GM21447 (cell line): ENCODE measurements at regions not wholly inside any gene's neighbourhood (a gene's known extent, or its start where the extent isn't known, plus 50 kb on each side); places are given as distances from the start of the nearest gene placed in this dataset.

ENCODE experiments used
- ATAC-seq: cut with Tn5 transposase; IDR thresholded peaks from one replicate; pipeline ENCODE4 v1.9.1; 2021; ENCODE audit not compliant: unreplicated experiment

GRCh38 chr6:95489185-95489863, 88.0 kb upstream of the MANEA start:
- no peak for ATAC-seq

- ATAC-seq = no peak
Measured at GRCh38 chr6:95496769-95497426, 80.4 kb upstream of the MANEA start.

DNA sequence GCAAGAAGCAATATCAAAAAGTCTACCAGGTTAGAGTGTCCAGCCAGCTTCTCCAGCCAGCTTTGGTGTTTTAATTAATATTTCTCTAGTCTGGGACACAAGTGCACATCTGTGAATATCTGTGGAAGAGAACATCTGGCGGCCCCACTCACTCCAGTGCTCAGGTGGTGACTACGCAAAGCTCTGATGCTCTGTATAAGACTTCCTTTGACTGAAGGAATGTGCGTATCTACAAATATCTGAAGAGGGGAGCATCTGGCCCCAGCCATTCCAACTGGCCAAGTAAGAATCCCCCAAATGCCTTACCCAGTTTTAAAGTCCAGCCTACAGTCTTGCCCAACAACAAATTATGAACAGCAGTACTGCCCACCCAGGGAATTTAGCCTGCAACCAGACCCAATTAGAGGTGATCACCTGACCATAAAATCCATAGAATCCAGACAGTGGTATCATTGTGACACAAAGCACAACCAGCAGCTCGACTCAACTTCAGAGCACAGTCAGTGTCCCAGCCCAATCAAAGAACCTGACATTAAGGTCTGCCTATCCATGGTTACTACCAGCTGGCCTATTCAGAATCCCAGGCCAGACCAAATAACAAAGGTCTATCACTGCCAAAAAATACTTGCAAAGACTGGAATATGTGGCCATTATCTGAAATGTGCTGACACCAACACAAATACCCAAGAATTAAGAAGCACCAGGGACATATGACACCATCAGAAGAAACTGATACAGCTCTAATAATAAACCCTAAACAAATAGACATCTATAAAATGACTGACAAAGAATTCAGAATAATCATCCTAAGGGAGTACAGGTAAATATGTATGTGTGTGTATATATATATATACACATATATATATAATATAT, 76.1 kb upstream of the MANEA start:
- ATAC-seq = no peak

GRCh38 chr6:95503568-95503967, 73.8 kb upstream of the MANEA start:
- no peak for ATAC-seq

DNA sequence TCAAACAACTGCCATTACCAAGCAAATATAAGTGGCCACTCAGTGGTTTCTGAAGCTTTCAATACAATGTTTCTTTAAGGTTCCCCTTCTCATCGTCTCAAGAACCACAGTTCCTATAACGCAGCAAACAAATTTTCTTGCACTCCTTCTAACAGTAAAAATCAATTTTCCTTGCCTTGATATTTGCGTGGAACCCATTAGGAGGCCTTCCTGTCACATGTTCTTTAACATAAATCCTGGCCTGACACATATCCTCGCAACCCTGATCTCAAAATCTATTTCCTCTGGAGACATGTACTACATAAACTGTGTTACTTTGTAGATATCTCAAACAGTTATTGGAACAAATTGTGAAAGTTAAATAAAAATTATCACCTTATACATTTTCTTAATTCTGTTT, 65.9 kb upstream of the MANEA start:
- ATAC-seq = no peak

DNA sequence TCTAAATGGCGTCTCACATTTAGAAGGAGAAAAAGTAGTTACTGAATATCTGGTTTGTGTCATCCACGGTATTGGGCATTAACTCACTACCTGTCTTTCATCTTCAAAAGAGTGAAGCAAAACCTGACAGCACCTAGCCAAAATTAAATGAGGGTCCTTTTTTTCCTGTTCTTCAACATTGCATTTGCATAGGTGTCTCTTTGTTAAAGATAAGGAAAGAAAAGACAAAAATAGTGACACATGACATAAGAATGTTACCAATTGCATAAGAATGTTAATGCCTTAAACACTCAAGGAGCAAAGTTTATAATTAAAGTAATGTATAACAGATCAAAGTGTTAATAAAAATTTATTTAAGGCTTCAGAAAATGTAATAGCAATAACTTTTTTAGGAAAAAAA, 61.4 kb upstream of the MANEA start:
- no peak for ATAC-seq

DNA sequence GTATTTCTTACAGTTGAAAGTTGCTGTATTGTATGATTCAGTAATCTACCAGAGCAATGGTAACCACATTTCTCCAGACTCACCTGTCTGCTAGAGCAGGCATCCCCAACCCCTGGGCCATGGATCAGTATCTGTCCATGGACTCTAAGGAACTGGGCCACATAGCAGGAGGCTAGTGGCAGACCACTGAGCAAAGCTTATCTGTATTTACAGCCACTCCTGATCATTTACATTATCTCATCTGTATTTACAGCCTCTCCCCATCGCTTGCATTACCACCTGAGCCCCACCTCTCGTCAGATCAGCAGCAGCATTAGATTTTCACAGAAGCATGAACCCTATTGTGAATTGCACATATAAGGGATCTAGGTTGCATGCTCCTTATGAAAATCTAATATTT, 60.3 kb upstream of the MANEA start:
- no peak for ATAC-seq

- ATAC-seq = no peak
Measured at GRCh38 chr6:95517568-95517967, 59.8 kb upstream of the MANEA start.

- no peak for ATAC-seq
Measured at GRCh38 chr6:95518630-95519227, 58.6 kb upstream of the MANEA start.

DNA sequence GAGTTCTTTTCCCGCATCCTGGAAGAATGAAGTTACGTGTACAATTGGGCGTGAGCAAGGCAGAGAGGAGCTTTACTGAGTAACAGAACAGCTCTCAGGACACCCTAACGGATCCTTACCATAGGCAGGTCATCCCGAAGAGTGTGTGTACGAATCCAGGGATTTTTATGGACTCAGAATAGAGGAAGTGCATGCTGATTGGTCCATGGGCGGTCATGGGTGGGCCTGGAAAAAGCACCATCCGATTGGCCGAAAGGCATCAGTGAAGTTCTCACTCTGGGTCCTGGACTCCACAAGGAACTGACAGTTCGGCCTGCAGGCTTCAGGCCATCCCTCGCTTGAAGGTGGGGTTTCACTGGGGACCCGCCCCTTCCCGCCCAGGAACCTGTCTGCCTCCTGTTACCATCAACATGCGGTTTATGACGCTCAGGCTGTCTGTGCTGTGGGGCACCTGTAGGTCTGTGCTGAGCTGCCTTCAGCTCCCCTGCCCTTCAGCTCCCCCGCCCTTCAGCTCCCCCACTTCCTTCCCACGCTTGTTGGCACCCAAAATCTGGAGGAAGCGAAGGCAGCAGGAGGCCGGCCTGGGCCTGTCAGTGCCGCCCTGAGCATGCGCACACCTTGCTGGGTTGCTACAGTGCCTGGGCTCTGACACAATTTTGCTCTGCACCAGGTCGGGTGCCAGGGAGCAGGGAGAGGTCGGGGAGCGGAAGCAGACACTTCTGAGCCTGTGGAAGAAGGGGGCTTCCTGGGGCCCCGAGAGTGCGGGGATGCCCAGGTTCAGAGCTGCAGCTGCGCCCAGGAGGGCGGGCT, 57.9 kb upstream of the MANEA start:
- ATAC-seq = no peak

DNA sequence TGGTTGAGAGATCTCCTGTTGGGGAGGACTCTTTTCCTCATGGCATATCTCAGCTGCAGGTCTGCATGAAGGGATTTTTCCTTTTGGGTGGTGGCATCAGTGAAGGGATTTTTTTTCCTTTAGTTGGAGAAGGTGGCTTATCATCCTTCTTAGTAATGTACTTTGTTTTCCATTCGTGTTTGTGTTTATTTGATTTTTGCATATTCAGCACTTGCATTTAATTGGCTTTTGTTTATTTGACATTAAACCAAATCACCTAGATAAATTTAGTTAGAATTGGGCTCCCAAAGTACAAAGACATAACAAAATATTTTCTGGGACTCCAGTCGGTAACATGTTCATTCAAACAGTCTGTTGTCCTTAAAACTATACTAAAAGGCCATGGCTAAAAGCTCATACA, 56.2 kb upstream of the MANEA start:
- ATAC-seq = no peak
